NCI-H2227 (cell line): ENCODE measurements at regions not wholly inside any gene's neighbourhood (a gene's known extent, or its start where the extent isn't known, plus 50 kb on each side); places are given as distances from the start of the nearest gene placed in this dataset.
"Not testable (repeated sequence)": the region's sequence is repeated elsewhere in the genome, so short reads cannot be mapped to it uniquely, and the experiment has no call there.

ENCODE experiments used
- DNase-seq: peaks from one replicate; lab custom pipeline; 2025; ENCODE audit not compliant: unreplicated experiment; lab: John Stamatoyannopoulos, UW

- DNase-seq = no peak
These were observed 730.2 kb upstream of the GJE1 start for GRCh38 chr6:141402489-141402888.

GRCh38 chr6:141401851-141402250 lies 730.9 kb upstream of the GJE1 start:
- no peak for DNase-seq

GRCh38 chr6:141401168-141401567 lies 731.6 kb upstream of the GJE1 start:
- no peak for DNase-seq

- no peak for DNase-seq
These were observed 733.8 kb upstream of the GJE1 start for GRCh38 chr6:141398949-141399348.

GRCh38 chr6:141395443-141396008 lies 737.2 kb upstream of the GJE1 start:
- DNase-seq = no peak

GRCh38 chr6:141394565-141395051 lies 738.1 kb upstream of the GJE1 start:
- no peak for DNase-seq

- DNase-seq = no peak
These were observed 738.6 kb upstream of the GJE1 start for GRCh38 chr6:141394125-141394536.

GRCh38 chr6:141393405-141394124 lies 739.2 kb upstream of the GJE1 start:
- DNase-seq = no peak

GRCh38 chr6:141391135-141391534 lies 741.6 kb upstream of the GJE1 start:
- DNase-seq = not testable (repeated sequence)

- DNase-seq = no peak
These were observed 744.1 kb upstream of the GJE1 start for GRCh38 chr6:141388666-141389065.

- no peak for DNase-seq
These were observed 762.3 kb upstream of the GJE1 start for GRCh38 chr6:141370438-141370837.

GRCh38 chr6:141366796-141367195 lies 765.9 kb upstream of the GJE1 start:
- DNase-seq = not testable (repeated sequence)

GRCh38 chr6:141364694-141365093 lies 768.0 kb upstream of the GJE1 start:
- no peak for DNase-seq

- no peak for DNase-seq
These were observed 768.5 kb upstream of the GJE1 start for GRCh38 chr6:141364232-141364631.

- DNase-seq = no peak
These were observed 771.2 kb upstream of the GJE1 start for GRCh38 chr6:141361559-141361958.

- no peak for DNase-seq
These were observed 772.8 kb upstream of the GJE1 start for GRCh38 chr6:141359953-141360352.

- no peak for DNase-seq
These were observed 778.4 kb upstream of the GJE1 start for GRCh38 chr6:141354191-141354955.

GRCh38 chr6:141351721-141352120 lies 781.0 kb upstream of the GJE1 start:
- no peak for DNase-seq

- no peak for DNase-seq
These were observed 783.0 kb upstream of the GJE1 start for GRCh38 chr6:141349710-141350109.

GRCh38 chr6:141347906-141348492 lies 784.7 kb upstream of the GJE1 start:
- no peak for DNase-seq

- DNase-seq = no peak
These were observed 785.6 kb upstream of the GJE1 start for GRCh38 chr6:141347086-141347485.

GRCh38 chr6:141346535-141346934 lies 786.2 kb upstream of the GJE1 start:
- DNase-seq = no peak
